ENCODE measurements at regions not wholly inside any gene's neighbourhood (a gene's known extent, or its start where the extent isn't known, plus 50 kb on each side); places are given as distances from the start of the nearest gene placed in this dataset.

- no peak for TF ChIP-seq SMAD3 (CRISPR knock-in tag; IDR thresholded peaks at IDR 0.05; ENCODE audit: borderline replicate concordance)
Observed at GRCh38 chr5:92402045-92402444, 1018.9 kb upstream of the ARRDC3 start (continued).

GRCh38 chr5:92401492-92401891 is 1018.4 kb upstream of the ARRDC3 start:
- no peaks in the 10 kb centered on the region for H3K9me3 Mint-ChIP-seq
- no peaks in the 10 kb centered on the region for H3K27me3 Mint-ChIP-seq (ENCODE audit: low read depth)
- TF ChIP-seq CTCF (IDR thresholded peaks at IDR 0.05) (no peak), ATF6 (CRISPR knock-in tag; IDR thresholded peaks at IDR 0.05) (no peak), ZBTB43 (CRISPR knock-in tag; IDR thresholded peaks at IDR 0.05) (no peak), KAT7 (CRISPR knock-in tag; IDR thresholded peaks at IDR 0.05; ENCODE audit: borderline replicate concordance) (no peak), ZNF281 (CRISPR knock-in tag; IDR thresholded peaks at IDR 0.05) (no peak), STAT6 (CRISPR knock-in tag; conservative IDR thresholded peaks at IDR 0.05; ENCODE audit: low read depth) (no peak), ZNF138 (CRISPR knock-in tag; conservative IDR thresholded peaks at IDR 0.05) (no peak), CREM (CRISPR knock-in tag; IDR thresholded peaks at IDR 0.05) (no peak), MXD4 (CRISPR knock-in tag; IDR thresholded peaks at IDR 0.05; ENCODE audit: borderline replicate concordance) (no peak), ELF4 (CRISPR knock-in tag; IDR thresholded peaks at IDR 0.05; ENCODE audit: low read depth) (no peak), TEAD1 (CRISPR knock-in tag; IDR thresholded peaks at IDR 0.05) (no peak), EMX1 (CRISPR knock-in tag; IDR thresholded peaks at IDR 0.05) (no peak), ZBTB21 (CRISPR knock-in tag; IDR thresholded peaks at IDR 0.05; ENCODE audit: borderline replicate concordance) (no peak), RELA (CRISPR knock-in tag; IDR thresholded peaks at IDR 0.05; ENCODE audit: borderline replicate concordance) (no peak), IRF1 (CRISPR knock-in tag; IDR thresholded peaks at IDR 0.05) (no peak), JUN (CRISPR knock-in tag; IDR thresholded peaks at IDR 0.05) (no peak), ZNF671 (CRISPR knock-in tag; IDR thresholded peaks at IDR 0.05) (no peak), SMAD4 (CRISPR knock-in tag; IDR thresholded peaks at IDR 0.05) (no peak), NFE2L1 (CRISPR knock-in tag; IDR thresholded peaks at IDR 0.05) (no peak)
- no peaks in the 10 kb centered on the region for H3K4me1 Mint-ChIP-seq
- CTCF ChIA-PET: no interaction called here
- no peaks in the 10 kb centered on the region for H3K36me3 Mint-ChIP-seq
- H3K4me3 Mint-ChIP-seq: no peak overlapping the region
- ATAC-seq: peak; percentile 80
- H3K27ac Mint-ChIP-seq: no peak overlapping the region
- DNase-seq (ENCODE audit: low spot score): no peak
- POLR2A ChIA-PET: no interaction called here
